ENCODE measurements at regions not wholly inside any gene's neighbourhood (a gene's known extent, or its start where the extent isn't known, plus 50 kb on each side); places are given as distances from the start of the nearest gene placed in this dataset.

DNA sequence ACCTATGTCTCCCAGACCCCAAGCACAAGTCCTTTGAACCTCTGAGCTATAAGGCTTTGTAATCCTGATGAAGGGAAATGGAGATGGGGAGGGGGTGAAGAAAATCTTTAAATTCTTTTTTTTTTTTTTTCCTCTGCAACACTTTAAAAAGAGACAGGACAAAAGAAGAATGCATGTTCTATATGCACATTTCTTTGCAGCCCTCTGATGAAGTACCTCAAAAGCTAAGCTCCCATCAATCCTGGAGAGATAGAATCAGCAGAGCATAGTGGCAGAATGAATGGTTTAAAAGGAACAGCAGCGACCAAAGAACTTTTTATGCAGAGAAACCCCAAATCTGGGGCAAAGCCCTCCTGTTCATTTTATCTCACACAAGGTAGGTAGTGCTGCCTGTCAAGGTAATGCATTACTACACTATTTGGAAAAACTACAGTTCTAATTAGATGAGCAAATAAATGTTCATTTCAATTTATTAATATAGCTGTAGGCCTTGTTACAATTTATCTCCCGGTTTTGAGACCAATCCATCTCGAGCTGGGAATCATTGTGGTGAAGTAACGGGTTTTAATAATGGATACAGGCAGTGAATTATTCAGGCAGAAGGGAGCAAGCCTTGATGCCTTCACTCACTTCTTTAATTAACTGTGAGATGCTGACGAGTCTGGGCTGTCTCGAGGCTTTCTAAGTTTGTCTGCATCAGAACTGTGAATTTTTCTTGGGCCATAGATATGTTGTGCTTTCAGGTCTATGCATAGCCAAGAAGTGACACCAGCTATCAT, 173.5 kb upstream of the ZNF608 start:
- H4K20me1 ChIP-seq (ENCODE audit: insufficient read depth, low read length) = no peaks in the 10 kb centered on the region
- ChIA-PET POLR2A (interaction anchor here (0.5 to 2.7 kb wide), 25 partner anchors 10 to 492 kb away, joined by 3 to 30 read pairs (median 4); no protein-coding TSS in a partner anchor), CTCF (ENCODE audit: unreplicated experiment) (interaction anchor here (1.0 kb wide), 1 partner anchor 9 kb away, joined by 3 read pairs; no protein-coding TSS in a partner anchor)
- H3K27ac ChIP-seq (ENCODE audit: low read depth, low read length, poor library complexity, severe bottlenecking) = peak overlapping the region; percentile 88
- BruUV-seq (replicated peaks) = no TSS peak
- H3K9me3 ChIP-seq (ENCODE audit: low read length) = no peaks in the 10 kb centered on the region
- H3K79me2 ChIP-seq (ENCODE audit: insufficient read depth, low read depth, low read length) = no peaks in the 10 kb centered on the region
- no peaks in the 10 kb centered on the region for H3K9me2 ChIP-seq (ENCODE audit: insufficient read depth, low read length)
- peak overlapping the region; percentile 62 for H3K4me3 ChIP-seq (ENCODE audit: low read depth, low read length, poor library complexity, severe bottlenecking)
- H2AFZ ChIP-seq (ENCODE audit: low read length) = peak overlapping the region; percentile 92
- no peaks in the 10 kb centered on the region; the same call in 1 of the 2 replicates for H3K36me3 ChIP-seq (ENCODE audit: insufficient read depth, low read length)
- peak; percentile 39 for DNase-seq (ENCODE audit: low spot score)
- intact Hi-C loops (cut with micrococcal nuclease; ENCODE audit: unreplicated experiment) = loop anchor here (2.0 to 10.0 kb wide), 3 partner anchors 87 to 1695 kb away; no protein-coding TSS in a partner anchor
- TF ChIP-seq EZH2phosphoT487 (IDR thresholded peaks at IDR 0.05; ENCODE audit: borderline replicate concordance, low read depth, low read length) = no peak
- TF ChIP-seq, protein P1, sequence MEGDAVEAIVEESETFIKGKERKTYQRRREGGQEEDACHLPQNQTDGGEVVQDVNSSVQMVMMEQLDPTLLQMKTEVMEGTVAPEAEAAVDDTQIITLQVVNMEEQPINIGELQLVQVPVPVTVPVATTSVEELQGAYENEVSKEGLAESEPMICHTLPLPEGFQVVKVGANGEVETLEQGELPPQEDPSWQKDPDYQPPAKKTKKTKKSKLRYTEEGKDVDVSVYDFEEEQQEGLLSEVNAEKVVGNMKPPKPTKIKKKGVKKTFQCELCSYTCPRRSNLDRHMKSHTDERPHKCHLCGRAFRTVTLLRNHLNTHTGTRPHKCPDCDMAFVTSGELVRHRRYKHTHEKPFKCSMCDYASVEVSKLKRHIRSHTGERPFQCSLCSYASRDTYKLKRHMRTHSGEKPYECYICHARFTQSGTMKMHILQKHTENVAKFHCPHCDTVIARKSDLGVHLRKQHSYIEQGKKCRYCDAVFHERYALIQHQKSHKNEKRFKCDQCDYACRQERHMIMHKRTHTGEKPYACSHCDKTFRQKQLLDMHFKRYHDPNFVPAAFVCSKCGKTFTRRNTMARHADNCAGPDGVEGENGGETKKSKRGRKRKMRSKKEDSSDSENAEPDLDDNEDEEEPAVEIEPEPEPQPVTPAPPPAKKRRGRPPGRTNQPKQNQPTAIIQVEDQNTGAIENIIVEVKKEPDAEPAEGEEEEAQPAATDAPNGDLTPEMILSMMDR (conservative IDR thresholded peaks at IDR 0.05; ENCODE audit: low read length) = no peak
- H3K4me1 ChIP-seq (ENCODE audit: insufficient read depth, low read length, poor library complexity, severe bottlenecking) = peaks cover 70% of the 10 kb centered on the region
- peak overlapping the region; percentile 98 for H3K4me2 ChIP-seq (ENCODE audit: low read length)

DNA sequence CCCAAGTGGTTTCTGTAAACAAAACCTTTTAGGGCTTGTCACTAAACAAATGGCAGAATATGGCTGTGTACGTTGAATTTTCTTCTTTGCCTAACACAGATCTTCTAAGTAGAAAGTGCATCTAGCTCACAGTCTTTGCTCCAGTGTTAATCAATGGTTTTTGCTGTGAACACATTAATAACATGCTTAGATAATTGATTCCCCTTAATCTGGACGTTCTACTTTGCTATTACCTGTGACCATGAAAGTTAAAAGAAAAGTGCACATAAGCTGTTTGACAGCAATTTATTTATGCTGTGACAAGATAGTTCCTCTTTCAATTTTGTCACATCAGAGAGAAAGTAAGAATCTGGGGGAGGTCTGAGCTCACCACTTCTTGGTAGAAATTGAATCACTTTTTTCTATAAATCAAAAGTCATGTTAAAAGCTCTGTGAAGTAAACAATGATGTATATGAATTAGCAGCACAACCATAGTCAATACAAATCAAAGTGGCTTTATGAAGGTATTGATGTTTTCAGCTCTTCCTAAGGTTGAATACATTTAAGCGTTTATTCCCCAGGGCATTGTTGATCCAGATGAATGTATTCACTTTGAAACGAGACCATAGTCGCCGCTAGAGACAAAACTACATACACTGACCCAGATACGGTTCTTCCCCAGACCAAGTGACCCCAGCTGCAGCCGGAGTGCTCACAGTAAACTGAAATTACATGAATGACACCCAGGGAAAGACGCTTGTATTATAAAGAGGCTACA, 174.6 kb upstream of the ZNF608 start:
- H3K4me2 ChIP-seq (ENCODE audit: low read length) = peak overlapping the region; percentile 98

More for the DNA sequence above, 174.6 kb upstream of the ZNF608 start:
- Histone ChIP-seq H3K4me1 (ENCODE audit: insufficient read depth, low read length, poor library complexity, severe bottlenecking) (peaks cover 66% of the 10 kb centered on the region), H3K9me2 (ENCODE audit: insufficient read depth, low read length) (no peaks in the 10 kb centered on the region), H3K79me2 (ENCODE audit: insufficient read depth, low read depth, low read length) (no peaks in the 10 kb centered on the region), H4K20me1 (ENCODE audit: insufficient read depth, low read length) (no peaks in the 10 kb centered on the region), H3K9me3 (ENCODE audit: low read length) (no peaks in the 10 kb centered on the region), H3K36me3 (ENCODE audit: insufficient read depth, low read length) (no peaks in the 10 kb centered on the region), H3K27ac (ENCODE audit: low read depth, low read length, poor library complexity, severe bottlenecking) (peak overlapping the region; percentile 88), H3K4me3 (ENCODE audit: low read depth, low read length, poor library complexity, severe bottlenecking) (peak overlapping the region; percentile 62), H2AFZ (ENCODE audit: low read length) (peak overlapping the region; percentile 92)
- DNase-seq (ENCODE audit: low spot score) = peak; percentile 90
- intact Hi-C loops (cut with micrococcal nuclease; ENCODE audit: unreplicated experiment) = loop anchor here (2.0 kb wide), 2 partner anchors 86 to 172 kb away; no protein-coding TSS in a partner anchor
- ChIA-PET CTCF (ENCODE audit: unreplicated experiment) (interaction anchor here (0.6 to 1.0 kb wide), 5 partner anchors 9 to 863 kb away, joined by 3 read pairs; no protein-coding TSS in a partner anchor), POLR2A (interaction anchor here (0.7 to 2.7 kb wide), 28 partner anchors 9 to 324 kb away, joined by 3 to 30 read pairs (median 4); no protein-coding TSS in a partner anchor)
- BruUV-seq (replicated peaks) = no TSS peak
- TF ChIP-seq, protein P1 (conservative IDR thresholded peaks at IDR 0.05; ENCODE audit: low read length) = peak; percentile 36; the same call in 1 of the 2 replicates
- TF ChIP-seq EZH2phosphoT487 (IDR thresholded peaks at IDR 0.05; ENCODE audit: borderline replicate concordance, low read depth, low read length) = no peak
